NCI-H748 treated with DMSO at 0.1 percent for 48 hours (cell line): ENCODE measurements at regions not wholly inside any gene's neighbourhood (a gene's known extent, or its start where the extent isn't known, plus 50 kb on each side); places are given as distances from the start of the nearest gene placed in this dataset.
"Not testable (repeated sequence)": the region's sequence is repeated elsewhere in the genome, so short reads cannot be mapped to it uniquely, and the experiment has no call there.

Experiments used
- DNase-seq: peaks from one replicate; lab custom pipeline; 2025; lab: John Stamatoyannopoulos, UW

GRCh38 chr12:76664731-76665130 lies 99.2 kb upstream of the ZDHHC17 start:
- no peak for DNase-seq

- peak; percentile 15 for DNase-seq
These were observed 97.6 kb upstream of the ZDHHC17 start for GRCh38 chr12:76666290-76666835.

- DNase-seq: no peak
These were observed 93.9 kb upstream of the ZDHHC17 start for GRCh38 chr12:76669981-76670380.

- DNase-seq: no peak
These were observed 93.1 kb upstream of the ZDHHC17 start for GRCh38 chr12:76670776-76671175.

GRCh38 chr12:76674669-76675315 lies 89.1 kb upstream of the ZDHHC17 start:
- no peak for DNase-seq

- DNase-seq: not testable (repeated sequence)
These were observed 87.7 kb upstream of the ZDHHC17 start for GRCh38 chr12:76676261-76676660.

GRCh38 chr12:76678992-76679391 lies 84.9 kb upstream of the ZDHHC17 start:
- DNase-seq: no peak

- no peak for DNase-seq
These were observed 84.1 kb upstream of the ZDHHC17 start for GRCh38 chr12:76679778-76680177.

GRCh38 chr12:76680940-76681339 lies 83.0 kb upstream of the ZDHHC17 start:
- DNase-seq: no peak

- DNase-seq: no peak
These were observed 78.7 kb upstream of the ZDHHC17 start for GRCh38 chr12:76685246-76685678.

GRCh38 chr12:76687981-76688380 lies 75.9 kb upstream of the ZDHHC17 start:
- DNase-seq: no peak

- DNase-seq: no peak
These were observed 75.3 kb upstream of the ZDHHC17 start for GRCh38 chr12:76688631-76689030.

- DNase-seq: no peak
These were observed 72.8 kb upstream of the ZDHHC17 start for GRCh38 chr12:76690921-76691700.

- no peak for DNase-seq
These were observed 71.1 kb upstream of the ZDHHC17 start for GRCh38 chr12:76692846-76693245.

GRCh38 chr12:76694369-76694768 lies 69.5 kb upstream of the ZDHHC17 start:
- no peak for DNase-seq

- no peak for DNase-seq
These were observed 67.7 kb upstream of the ZDHHC17 start for GRCh38 chr12:76696186-76696585.

- DNase-seq: no peak
These were observed 66.1 kb upstream of the ZDHHC17 start for GRCh38 chr12:76697849-76698248.

GRCh38 chr12:76698316-76698715 lies 65.6 kb upstream of the ZDHHC17 start:
- DNase-seq: no peak

- no peak for DNase-seq
These were observed 64.9 kb upstream of the ZDHHC17 start for GRCh38 chr12:76698966-76699365.

GRCh38 chr12:76701690-76702089 lies 62.2 kb upstream of the ZDHHC17 start:
- no peak for DNase-seq

GRCh38 chr12:76702946-76703345 lies 61.0 kb upstream of the ZDHHC17 start:
- no peak for DNase-seq

- no peak for DNase-seq
These were observed 59.2 kb upstream of the ZDHHC17 start for GRCh38 chr12:76704693-76705092.

- DNase-seq: no peak
These were observed 57.8 kb upstream of the ZDHHC17 start for GRCh38 chr12:76706101-76706500.
